ENCODE measurements at regions not wholly inside any gene's neighbourhood (a gene's known extent, or its start where the extent isn't known, plus 50 kb on each side); places are given as distances from the start of the nearest gene placed in this dataset.
A peak's percentile ranks its signal among the peaks of the same experiment; 100 is the strongest.

GRCh38 chr12:107983756-107984472 lies 145.2 kb upstream of the WSCD2 start:
- DNase-seq, result peak; percentile 82

DNA sequence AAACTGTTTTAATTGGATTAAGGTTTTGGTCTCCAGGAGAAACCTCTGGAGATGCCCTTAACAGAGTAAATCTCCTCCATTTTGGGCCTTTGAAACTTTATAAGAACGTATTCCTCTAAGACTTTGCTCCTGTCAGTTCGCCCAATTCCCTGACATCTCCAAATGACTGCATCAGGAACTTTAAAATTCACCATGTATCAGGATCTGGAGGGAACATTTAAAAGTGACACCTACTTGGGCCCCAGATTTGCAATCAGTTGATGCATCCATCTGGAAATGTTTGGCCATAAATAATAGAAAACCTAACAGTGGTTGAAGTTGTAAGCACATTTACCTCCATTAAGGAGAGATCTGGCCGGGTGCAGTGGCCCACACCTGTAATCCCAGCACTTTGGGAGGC lies 144.1 kb upstream of the WSCD2 start:
- DNase-seq, result peak; percentile 40

DNA sequence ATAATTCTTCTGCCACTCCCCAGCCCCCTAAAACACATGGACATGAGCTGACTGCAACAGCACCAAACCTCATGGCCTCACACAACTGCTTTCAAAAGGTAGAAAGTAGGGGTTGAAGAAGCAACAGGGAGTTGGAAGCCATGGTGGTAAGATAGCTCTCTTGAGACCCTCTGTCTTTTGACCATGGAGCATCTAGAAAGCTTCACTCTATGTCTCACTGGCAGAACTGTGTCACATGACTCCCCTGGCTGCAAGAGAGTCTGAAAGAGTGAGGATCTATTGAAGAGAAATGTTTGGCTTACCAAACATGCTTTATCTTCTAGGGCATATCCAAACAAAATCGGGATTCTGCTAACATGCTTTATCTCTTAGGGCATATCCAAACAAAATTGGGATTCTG lies 142.9 kb upstream of the WSCD2 start:
- no peak for DNase-seq

GRCh38 chr12:107990325-107990724 lies 138.8 kb upstream of the WSCD2 start:
- DNase-seq, result peak; percentile 86

DNA sequence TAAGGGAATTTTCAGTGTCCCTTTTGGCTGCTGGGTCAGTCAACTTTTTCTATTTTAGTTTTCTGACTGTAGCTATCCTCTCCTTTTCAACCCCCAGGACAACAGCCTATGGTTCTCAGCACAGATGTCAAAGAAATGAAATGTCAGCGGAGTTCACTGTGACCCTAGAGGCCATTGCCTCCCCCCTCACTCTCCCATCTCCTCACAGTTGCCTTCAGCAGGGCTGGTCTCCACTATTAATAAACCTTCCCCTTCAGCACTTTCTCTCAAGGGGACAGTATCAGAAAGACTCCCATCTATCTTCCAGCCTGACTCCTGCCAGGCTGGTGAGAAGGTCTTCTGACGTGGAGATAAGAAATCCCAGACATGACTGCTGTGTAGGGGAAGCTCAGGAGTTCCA lies 137.1 kb upstream of the WSCD2 start:
- no peak for DNase-seq

GRCh38 chr12:107992870-107993451 lies 136.1 kb upstream of the WSCD2 start:
- peak; percentile 92 for DNase-seq

GRCh38 chr12:107998863-107999262 lies 130.2 kb upstream of the WSCD2 start:
- DNase-seq, result no peak

- no peak for DNase-seq
Observed at GRCh38 chr12:108000111-108000510, 129.0 kb upstream of the WSCD2 start.

GRCh38 chr12:108004319-108004718 lies 124.8 kb upstream of the WSCD2 start:
- DNase-seq, result peak; percentile 65

- DNase-seq, result no peak
Observed at GRCh38 chr12:108008163-108008905, 120.8 kb upstream of the WSCD2 start.

- no peak for DNase-seq
Observed at GRCh38 chr12:108009442-108010070, 119.5 kb upstream of the WSCD2 start.

- DNase-seq, result peak; percentile 58
Observed at GRCh38 chr12:108016022-108016564, 113.0 kb upstream of the WSCD2 start.

GRCh38 chr12:108017472-108018057 lies 111.5 kb upstream of the WSCD2 start:
- peak; percentile 66 for DNase-seq

GRCh38 chr12:108019862-108020261 lies 109.2 kb upstream of the WSCD2 start:
- DNase-seq, result no peak

- no peak for DNase-seq
Observed at GRCh38 chr12:108021141-108021540, 107.9 kb upstream of the WSCD2 start.

GRCh38 chr12:108021949-108022522 lies 107.1 kb upstream of the WSCD2 start:
- no peak for DNase-seq

DNA sequence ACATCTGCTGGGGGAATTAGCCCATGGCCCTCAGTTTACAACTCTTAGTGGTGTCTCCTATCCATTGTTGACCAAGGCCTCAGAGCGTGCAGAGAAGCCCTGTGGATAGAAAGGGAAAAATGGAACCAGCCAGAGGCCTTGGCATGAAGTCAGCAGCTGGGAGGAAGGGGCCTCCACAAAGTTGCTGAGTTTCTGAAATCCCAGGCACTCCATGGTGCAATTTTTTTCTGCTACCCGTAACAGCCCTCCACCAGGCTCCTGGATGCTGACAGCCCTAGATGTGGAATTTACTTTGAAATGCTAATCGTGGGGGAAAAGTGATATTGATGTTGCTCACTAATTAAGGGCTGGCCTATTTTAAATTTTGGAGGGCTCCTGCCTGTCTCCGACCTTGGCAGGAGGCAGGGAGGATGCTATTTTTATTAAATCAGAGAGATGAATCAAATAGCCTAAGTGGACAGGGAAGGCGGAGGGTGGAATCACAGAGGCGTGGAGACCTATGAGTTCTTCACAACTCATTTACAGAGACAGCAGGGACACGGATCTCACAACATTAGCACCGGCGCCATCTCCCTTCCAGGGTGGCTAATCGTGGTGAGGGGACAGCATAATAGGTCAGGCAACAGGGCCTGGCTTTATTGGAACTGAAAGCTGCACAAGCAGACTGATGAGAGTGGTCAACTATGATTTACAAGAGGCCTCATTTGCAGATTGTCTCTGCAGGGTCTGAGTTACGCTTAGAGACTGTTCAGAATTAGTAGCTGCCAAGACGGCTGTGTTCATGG lies 99.8 kb upstream of the WSCD2 start:
- peak; percentile 39 for DNase-seq

- peak; percentile 48 for DNase-seq
Observed at GRCh38 chr12:108033090-108033489, 96.0 kb upstream of the WSCD2 start.

DNA sequence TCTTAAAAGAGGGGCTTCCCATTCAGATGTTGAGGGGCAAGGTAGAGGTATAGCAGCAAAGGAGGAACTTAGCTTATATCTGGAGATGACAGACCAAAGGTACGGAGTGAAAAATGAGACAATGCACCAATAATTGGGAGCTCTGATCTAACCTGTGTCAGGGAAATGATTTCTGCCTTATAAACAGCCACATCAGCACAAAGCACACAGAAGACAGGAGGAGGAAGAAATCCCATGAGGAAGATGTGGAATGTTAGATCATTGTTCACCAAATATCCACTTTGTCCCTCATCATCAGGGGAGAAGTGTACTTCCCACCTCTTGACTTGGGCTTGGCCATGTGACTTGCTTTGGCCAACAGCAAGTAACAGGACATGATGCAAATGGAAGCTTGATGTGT lies 93.7 kb upstream of the WSCD2 start:
- no peak for DNase-seq

DNA sequence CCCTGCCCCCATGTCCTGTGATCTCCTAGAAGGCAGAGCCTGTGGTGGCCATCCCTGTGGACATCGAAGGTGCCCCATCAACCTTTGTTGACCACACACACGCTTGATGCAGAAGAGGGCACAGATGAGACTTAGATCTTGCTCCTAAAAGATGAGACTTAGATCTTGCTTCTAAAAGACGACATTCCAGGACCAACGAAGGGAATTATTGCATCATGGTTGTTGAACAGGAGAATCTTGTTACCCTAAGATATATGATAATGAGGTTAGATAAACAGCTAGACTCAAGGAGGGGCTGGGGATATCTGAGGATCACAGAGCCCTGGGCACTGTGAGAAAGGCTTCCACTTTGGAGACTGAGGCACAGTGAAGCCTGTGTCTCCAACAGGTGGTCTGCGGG lies 91.1 kb upstream of the WSCD2 start:
- DNase-seq, result no peak

DNA sequence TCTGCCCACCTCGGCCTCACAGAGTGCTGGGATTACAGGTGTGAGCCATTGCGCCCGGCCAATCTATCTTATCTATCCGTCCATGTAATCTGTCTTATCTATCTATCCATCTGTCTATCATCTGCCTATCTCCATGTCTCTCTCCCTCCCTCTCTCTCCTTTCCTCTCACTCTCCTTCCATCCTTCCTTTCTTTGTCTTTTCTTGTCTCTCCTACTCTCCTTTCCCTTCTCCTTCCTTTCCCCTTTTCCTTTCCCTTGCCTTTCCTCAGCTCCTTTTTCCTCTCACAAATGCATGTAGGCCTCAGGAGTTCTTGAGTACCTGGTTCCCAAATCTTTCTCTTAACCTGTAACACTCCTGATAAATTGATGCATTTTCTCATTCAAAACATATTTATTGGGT lies 89.3 kb upstream of the WSCD2 start:
- no peak for DNase-seq

DNA sequence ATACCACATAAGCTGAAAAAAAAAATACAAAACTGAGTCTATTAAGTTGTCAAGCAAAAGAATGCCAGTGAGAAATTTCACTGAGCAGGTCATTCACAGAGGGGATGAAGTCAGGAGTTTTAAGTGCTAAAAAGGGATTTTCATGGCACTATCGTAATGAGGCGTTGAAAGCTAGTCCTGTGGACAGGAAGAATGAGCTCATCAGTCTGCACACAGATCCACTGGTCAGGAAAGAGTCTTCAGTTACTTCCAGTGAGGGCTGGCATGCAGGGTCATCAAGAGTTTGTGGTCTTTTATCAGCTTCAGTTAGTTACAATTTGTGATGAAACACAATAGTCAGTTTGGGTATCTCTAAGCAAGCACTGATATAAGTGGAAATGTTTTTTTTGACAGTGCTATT lies 88.1 kb upstream of the WSCD2 start:
- no peak for DNase-seq

All from NCI-H82 (cell line).